GM12892 (cell line): ENCODE measurements at regions not wholly inside any gene's neighbourhood (a gene's known extent, or its start where the extent isn't known, plus 50 kb on each side); places are given as distances from the start of the nearest gene placed in this dataset.

ENCODE experiments used
- POLR2A ChIP-seq: IDR thresholded peaks from 2 replicates; pipeline ENCODE4 v1.6.1; 2011; ENCODE audit warnings: low read depth, low read length, control low read depth
- POLR2AphosphoS5 ChIP-seq: IDR thresholded peaks from 2 replicates; pipeline ENCODE4 v1.6.1; 2011; ENCODE audit warnings: low read depth, low read length, control low read depth
- TAF1 ChIP-seq: IDR thresholded peaks from 2 replicates; pipeline ENCODE4 v1.6.1; 2011; ENCODE audit warnings: low read depth, mild to moderate bottlenecking, control low read depth, low read length, borderline replicate concordance

DNA sequence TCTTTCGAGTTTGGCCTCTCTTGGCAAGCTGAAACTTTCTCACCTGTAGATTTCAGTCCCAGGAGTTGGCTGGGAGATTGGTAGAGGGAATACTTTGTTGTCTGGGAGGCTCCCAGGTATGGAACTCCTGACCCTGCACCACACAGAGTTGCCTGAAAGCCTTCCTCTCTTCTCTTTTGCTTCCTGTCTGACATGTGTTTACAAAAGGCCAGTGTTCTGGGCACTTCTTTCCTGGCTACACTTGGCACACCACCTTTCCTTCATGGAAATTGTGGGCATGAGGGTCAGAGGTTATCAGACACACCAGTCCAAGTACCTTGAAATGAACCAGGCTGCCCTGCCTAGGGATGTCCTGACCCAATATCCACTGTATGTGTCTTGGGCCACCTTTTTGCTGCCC, 123.7 kb downstream of the ABHD5 start:
- TF ChIP-seq TAF1 (no peak), POLR2AphosphoS5 (no peak), POLR2A (no peak)
